HUES64 (cell line): ENCODE measurements at regions not wholly inside any gene's neighbourhood (a gene's known extent, or its start where the extent isn't known, plus 50 kb on each side); places are given as distances from the start of the nearest gene placed in this dataset.

ENCODE experiments used
- H3K27ac ChIP-seq: 2 replicates; pipeline ENCODE4 v1.7.0; 2013; ENCODE audit warnings: low read depth, low read length, inconsistent platforms
- H3K27me3 ChIP-seq: 2 replicates; pipeline ENCODE4 v1.6.1; 2013; ENCODE audit warnings: mild to moderate bottlenecking, low read length; ENCODE audit not compliant: insufficient read depth
- H3K36me3 ChIP-seq: 2 replicates; pipeline ENCODE4 v1.6.1; 2013; ENCODE audit warnings: mild to moderate bottlenecking, low read length; ENCODE audit not compliant: insufficient read depth
- H3K4me1 ChIP-seq: 2 replicates; pipeline ENCODE4 v1.6.1; 2013; ENCODE audit warnings: mild to moderate bottlenecking, low read length, moderate library complexity; ENCODE audit not compliant: insufficient read depth
- H3K4me3 ChIP-seq: 2 replicates; pipeline ENCODE4 v1.5.1; 2013; ENCODE audit warnings: mild to moderate bottlenecking, low read length, moderate library complexity
- H3K9ac ChIP-seq: 2 replicates; pipeline ENCODE4 v1.6.1; 2013; ENCODE audit warnings: mild to moderate bottlenecking, low read depth, low read length
- H3K9me3 ChIP-seq: 2 replicates; pipeline ENCODE4 v1.6.1; 2013; ENCODE audit warnings: low read depth, low read length; ENCODE audit not compliant: insufficient read depth
- WGBS: fragments of 150-250, 120-280 bp; methylation state at CpG from one replicate; pipeline ENCODE4 v1.1.7; 2013; ENCODE audit warnings: missing lambda C conversion rate; 5-methylcytosine and 5-hydroxymethylcytosine counted together

DNA sequence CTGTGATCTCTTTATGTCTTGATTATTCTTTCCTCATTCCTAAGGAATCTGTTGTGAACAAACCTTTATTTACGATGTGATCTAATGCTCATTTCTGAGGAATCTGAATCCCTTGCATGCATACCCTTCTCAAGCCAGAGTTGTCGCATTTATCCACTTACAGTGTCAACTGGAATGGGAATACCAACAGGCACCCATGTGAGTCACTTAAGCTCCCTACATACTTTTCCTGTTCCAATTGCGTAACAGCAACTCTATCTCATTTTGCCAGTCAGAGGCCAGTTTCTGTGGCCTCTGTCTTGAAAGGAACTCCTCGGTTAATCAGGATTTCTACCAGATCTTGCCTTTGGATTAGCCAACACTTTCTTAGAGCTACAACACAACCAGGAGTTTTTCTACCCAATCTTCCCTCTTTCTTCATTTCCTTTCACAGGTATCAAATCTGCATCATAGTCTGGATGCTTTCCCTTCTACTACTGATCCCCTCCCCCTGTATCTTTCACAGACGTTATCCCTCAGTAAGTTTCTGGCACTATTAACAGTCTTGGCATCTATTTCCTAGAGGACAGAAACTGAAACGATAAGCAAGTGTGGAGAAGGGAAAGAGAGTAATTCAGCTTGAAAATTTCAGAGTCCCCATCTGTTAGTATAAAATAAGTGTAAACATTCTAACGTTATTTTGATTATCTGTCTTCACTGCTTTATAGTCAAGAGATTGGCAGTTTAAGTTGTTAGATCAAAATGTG, 66.8 kb upstream of the BCHE start:
- H3K9me3 ChIP-seq, result no peaks in the 10 kb centered on the region
- no peak overlapping the region for H3K4me3 ChIP-seq
- H3K9ac ChIP-seq, result no peak overlapping the region
- H3K27ac ChIP-seq, result no peak overlapping the region
- 98% methylated on average over 7 of the region's 7 CpGs for WGBS
- no peaks in the 10 kb centered on the region for H3K36me3 ChIP-seq
- no peaks in the 10 kb centered on the region for H3K27me3 ChIP-seq
- no peaks in the 10 kb centered on the region for H3K4me1 ChIP-seq

- no peak overlapping the region for H3K9ac ChIP-seq
- no peaks in the 10 kb centered on the region for H3K27me3 ChIP-seq
- no peaks in the 10 kb centered on the region for H3K36me3 ChIP-seq
- no CpG with 5 or more reads among the region's 1 CpG for WGBS
- H3K4me1 ChIP-seq, result 0 out of 2 replicates have a peak, but pooled peaks cover 4% of the 10 kb centered on the region
- H3K4me3 ChIP-seq, result no peak overlapping the region
- H3K27ac ChIP-seq, result no peak overlapping the region
- no peaks in the 10 kb centered on the region for H3K9me3 ChIP-seq
Observed at GRCh38 chr3:165899066-165899465, 61.8 kb upstream of the BCHE start.

GRCh38 chr3:165897137-165897536, 59.9 kb upstream of the BCHE start:
- Histone ChIP-seq H3K27me3 (no peaks in the 10 kb centered on the region), H3K27ac (no peak overlapping the region), H3K4me3 (no peak overlapping the region), H3K36me3 (no peaks in the 10 kb centered on the region), H3K9ac (no peak overlapping the region), H3K4me1 (peaks cover 16% of the 10 kb centered on the region), H3K9me3 (no peaks in the 10 kb centered on the region)
- WGBS, result 92% methylated on average over 7 of the region's 7 CpGs

- Histone ChIP-seq H3K27me3 (no peaks in the 10 kb centered on the region), H3K9ac (no peak overlapping the region), H3K36me3 (no peaks in the 10 kb centered on the region), H3K9me3 (no peaks in the 10 kb centered on the region), H3K4me1 (peaks cover 22% of the 10 kb centered on the region), H3K27ac (no peak overlapping the region), H3K4me3 (no peak overlapping the region)
- 42% methylated on average over 5 of the region's 5 CpGs for WGBS
Observed at GRCh38 chr3:165895919-165896318, 58.7 kb upstream of the BCHE start.

DNA sequence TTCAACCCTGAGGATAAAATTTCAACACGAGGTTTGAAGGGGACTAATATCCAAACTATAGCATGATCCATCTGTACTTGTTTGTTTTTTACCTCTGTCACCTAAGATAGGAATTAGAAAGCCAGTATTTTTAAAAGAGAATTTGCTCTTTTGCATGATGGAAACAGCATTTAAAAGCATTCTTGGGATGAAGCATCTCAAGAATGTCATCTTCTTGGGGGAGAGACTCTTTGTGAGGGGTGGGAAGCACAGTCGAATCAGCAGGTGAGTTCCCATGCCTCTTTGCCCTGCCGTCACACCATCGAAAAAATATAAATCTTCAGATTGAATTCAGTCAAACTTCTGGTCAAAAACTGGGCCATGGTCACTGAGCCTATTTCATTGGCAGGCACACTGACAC, 55.3 kb upstream of the BCHE start:
- H3K9ac ChIP-seq, result no peak overlapping the region
- peaks cover 22% of the 10 kb centered on the region for H3K4me1 ChIP-seq
- H3K36me3 ChIP-seq, result no peaks in the 10 kb centered on the region
- WGBS, result 73% methylated on average over 4 of the region's 4 CpGs
- no peaks in the 10 kb centered on the region for H3K27me3 ChIP-seq
- no peak overlapping the region; the same call in 1 of the 2 replicates for H3K4me3 ChIP-seq
- peak overlapping the region; percentile 54; the same call in 1 of the 2 replicates for H3K27ac ChIP-seq
- H3K9me3 ChIP-seq, result no peaks in the 10 kb centered on the region
